K562 (cell line): ENCODE measurements at regions not wholly inside any gene's neighbourhood (a gene's known extent, or its start where the extent isn't known, plus 50 kb on each side); places are given as distances from the start of the nearest gene placed in this dataset.

Source experiments
- ATAC-seq: fragments of 200-7000 bp; cut with Tn5 transposase; 3 replicates; pipeline ENCODE4 v1.9.1; 2020; ENCODE audit warnings: moderate library complexity
- BruUV-seq: library from RNA; stranded (reverse); fragments of 400-500 nt; replicated peaks from 2 replicates; lab custom pipeline; 2021; lab: Mats Ljungman, UMichigan
- CTCF ChIA-PET: fragments of 300-600 bp; formaldehyde crosslinking; extraction: SDS; loops from one replicate; lab custom pipeline; 2021; ENCODE audit warnings: low intra/inter-chr PET ratio; lab: Yijun Ruan, JAX
- POLR2A ChIA-PET: fragments of 300-600, 350-650 bp; sonication (Branson Sonifier 250); formaldehyde crosslinking; extraction: SDS; loops from one replicate; lab custom pipeline; 2021; ENCODE audit warnings: antibody characterized with exemption, inconsistent platforms; lab: Yijun Ruan, JAX
- DNase-seq, 4 experiments: peaks; one replicate each; pipeline versions ENCODE4 v3.0.0 to v3.0.0-alpha.2; 2011 to 2018; ENCODE audit warnings: low spot score in 3 of 4, mixed read lengths in 3 of 4; ENCODE audit errors: extremely low read depth in 1 of 4
- FAIRE-seq: peaks from 2 replicates; lab custom pipeline; 2011; peaks lifted over from hg19 to GRCh38; lab: Jason Lieb, UNC
- H2AFZ ChIP-seq: 2 replicates; pipeline ENCODE4 v1.6.0; 2011; ENCODE audit warnings: low read depth, low read length, control low read depth, inconsistent platforms
- H3K27ac ChIP-seq: fragments of 200-600 bp; 3 replicates; pipeline ENCODE4 v1.8.0; 2011; ENCODE audit warnings: low read depth, mild to moderate bottlenecking, control low read depth, inconsistent platforms, low read length, moderate library complexity, mixed read lengths; ENCODE audit errors: extremely low read depth
- H3K27me3 ChIP-seq, 2 experiments: fragments of 300-600 bp in 1 of 2; 2 replicates in 1 of 2; 3 replicates in 1 of 2; pipeline versions ENCODE4 v1.6.0 to v1.8.0; 2011; ENCODE audit warnings: inconsistent platforms in 2 of 2, low read length in 2 of 2, mild to moderate bottlenecking in 1 of 2, mixed read lengths in 1 of 2, moderate library complexity in 1 of 2; ENCODE audit not compliant: control insufficient read depth in 2 of 2, insufficient read depth in 2 of 2
- H3K36me3 ChIP-seq: fragments of 300-600 bp; 3 replicates; pipeline ENCODE4 v1.8.0; 2011; ENCODE audit warnings: mild to moderate bottlenecking, low read length, inconsistent platforms; ENCODE audit not compliant: control insufficient read depth, insufficient read depth
- H3K4me1 ChIP-seq, 2 experiments: fragments of 200-600 bp in 1 of 2; replicated peaks in 1 of 2; 2 replicates in 1 of 2; 3 replicates in 1 of 2; pipeline versions ENCODE4 v1.5.1 to v1.8.0; 2011; ENCODE audit warnings: inconsistent platforms in 2 of 2, low read length in 2 of 2, mild to moderate bottlenecking in 1 of 2, mixed read lengths in 1 of 2, moderate library complexity in 1 of 2; ENCODE audit not compliant: control insufficient read depth in 2 of 2, insufficient read depth in 2 of 2
- H3K4me2 ChIP-seq: 2 replicates; pipeline ENCODE4 v1.6.1; 2011; ENCODE audit warnings: low read length, control low read depth, inconsistent platforms, mixed read lengths; ENCODE audit not compliant: insufficient read depth
- H3K4me3 ChIP-seq: fragments of 200-600 bp; sonication (generic), shearing (Covaris generic); 2 replicates; pipeline ENCODE4 v1.5.1; 2016; ENCODE audit warnings: control low read depth, inconsistent platforms
- H3K79me2 ChIP-seq: fragments of 200-600 bp; 3 replicates; pipeline ENCODE4 v1.8.0; 2011; ENCODE audit warnings: low read length, inconsistent platforms; ENCODE audit not compliant: control insufficient read depth, insufficient read depth
- H3K9ac ChIP-seq, 2 experiments: 2 replicates each; pipeline versions ENCODE4 v1.6.0 to v1.6.1; 2011; ENCODE audit warnings: low read depth in 2 of 2, low read length in 2 of 2, control low read depth in 1 of 2, inconsistent platforms in 1 of 2, mild to moderate bottlenecking in 1 of 2, mixed read lengths in 1 of 2; ENCODE audit not compliant: insufficient read depth in 1 of 2
- H3K9me1 ChIP-seq: one replicate; pipeline ENCODE4 v1.6.0; 2011; ENCODE audit warnings: inconsistent platforms, mild to moderate bottlenecking, low read length, moderate library complexity; ENCODE audit not compliant: control insufficient read depth, insufficient read depth
- H3K9me3 ChIP-seq: replicated peaks from 2 replicates; pipeline ENCODE4 v1.5.1; 2011; ENCODE audit warnings: low read depth, low read length, inconsistent platforms; ENCODE audit not compliant: control insufficient read depth, insufficient read depth
- H4K20me1 ChIP-seq: replicated peaks from 2 replicates; pipeline ENCODE4 v1.6.1; 2011; ENCODE audit warnings: low read length, inconsistent platforms, mixed read lengths; ENCODE audit not compliant: control insufficient read depth, insufficient read depth
- CREB3L1 ChIP-seq: fragments of 450-650 bp; IDR thresholded peaks from 2 replicates; pipeline ENCODE4 v1.6.1; 2014; ENCODE audit warnings: low read depth, mild to moderate bottlenecking, moderate library complexity, borderline replicate concordance
- CREBBP ChIP-seq: IDR thresholded peaks from one replicate; pipeline ENCODE4 v1.6.1; 2012; ENCODE audit warnings: low read depth, mild to moderate bottlenecking, control low read depth, inconsistent platforms, low read length
- HDGF ChIP-seq: fragments of 450-650 bp; IDR thresholded peaks from 2 replicates; pipeline ENCODE4 v1.6.1; 2016
- HNRNPLL ChIP-seq: fragments of 200-400 bp; formaldehyde crosslinking; IDR thresholded peaks from 2 replicates; pipeline ENCODE4 v1.6.1; 2017; ENCODE audit warnings: low read length, low read depth, mild to moderate bottlenecking; ENCODE audit not compliant: poor library complexity, severe bottlenecking
- KAT8 ChIP-seq: fragments of 450-650 bp; IDR thresholded peaks from 2 replicates; pipeline ENCODE4 v1.6.1; 2016; ENCODE audit warnings: low read depth, mild to moderate bottlenecking
- MTA2 ChIP-seq: fragments of 450-650 bp; IDR thresholded peaks from 2 replicates; pipeline ENCODE4 v1.6.1; 2016; ENCODE audit warnings: low read depth
- OTX1 ChIP-seq: fragments of 450-650 bp; formaldehyde crosslinking; IDR thresholded peaks from 2 replicates; pipeline ENCODE4 v1.4.0; 2022; ENCODE audit warnings: mild to moderate bottlenecking
- POLR2G ChIP-seq: fragments of 200-400 bp; formaldehyde crosslinking; IDR thresholded peaks from 2 replicates; pipeline ENCODE4 v1.6.1; 2017; ENCODE audit warnings: low read depth, mild to moderate bottlenecking, antibody characterized with exemption, low read length, moderate library complexity
- RBM15 ChIP-seq: fragments of 200-400 bp; formaldehyde crosslinking; IDR thresholded peaks from 2 replicates; pipeline ENCODE4 v1.6.1; 2018; ENCODE audit warnings: mild to moderate bottlenecking, low read length, moderate library complexity; ENCODE audit not compliant: insufficient read depth
- RHOXF2B ChIP-seq: fragments of 250-450 bp; sonication (Bioruptor Pico); conservative IDR thresholded peaks from 2 replicates; pipeline ENCODE4 v1.5.1; 2021
- SMAD4 ChIP-seq: fragments of 250-450 bp; sonication (Bioruptor Pico); conservative IDR thresholded peaks from 2 replicates; pipeline ENCODE4 v1.8.0; 2021; ENCODE audit warnings: inconsistent platforms, mild to moderate bottlenecking, moderate library complexity
- TBL1XR1 ChIP-seq, 2 experiments: IDR thresholded peaks; 2 replicates each; pipeline ENCODE4 v1.6.1; 2012; ENCODE audit warnings: improper control_type of control experiment in 2 of 2, low read length in 2 of 2, mild to moderate bottlenecking in 1 of 2
- WGBS: fragments of 100-300 bp; shearing (Covaris generic); methylation state at CpG from one replicate; pipeline ENCODE4 v1.1.6; 2016; ENCODE audit warnings: low coverage, mixed read lengths; ENCODE audit not compliant: insufficient coverage; ENCODE audit errors: missing lambda C conversion rate; 5-methylcytosine and 5-hydroxymethylcytosine counted together
- in situ Hi-C: fragments of 300-500 bp; cut with MboI; formaldehyde crosslinking; loops from 4 replicates; pipeline ENCODE4 v1.15.0; 2018; ENCODE audit warnings: inconsistent platforms, mixed read lengths
- intact Hi-C: fragments of 100-400 bp; cut with micrococcal nuclease; formaldehyde crosslinking; loops from 2 replicates; pipeline ENCODE4 v1.14.2; 2022
- TF ChIP-seq, protein P1 (sequence below): fragments of 200-800 bp; sonication (Bioruptor generic); IDR thresholded peaks from 2 replicates; pipeline ENCODE4 v1.6.1; 2016; ENCODE audit warnings: missing genetic modification characterization, missing compliant biosample characterization

DNA sequence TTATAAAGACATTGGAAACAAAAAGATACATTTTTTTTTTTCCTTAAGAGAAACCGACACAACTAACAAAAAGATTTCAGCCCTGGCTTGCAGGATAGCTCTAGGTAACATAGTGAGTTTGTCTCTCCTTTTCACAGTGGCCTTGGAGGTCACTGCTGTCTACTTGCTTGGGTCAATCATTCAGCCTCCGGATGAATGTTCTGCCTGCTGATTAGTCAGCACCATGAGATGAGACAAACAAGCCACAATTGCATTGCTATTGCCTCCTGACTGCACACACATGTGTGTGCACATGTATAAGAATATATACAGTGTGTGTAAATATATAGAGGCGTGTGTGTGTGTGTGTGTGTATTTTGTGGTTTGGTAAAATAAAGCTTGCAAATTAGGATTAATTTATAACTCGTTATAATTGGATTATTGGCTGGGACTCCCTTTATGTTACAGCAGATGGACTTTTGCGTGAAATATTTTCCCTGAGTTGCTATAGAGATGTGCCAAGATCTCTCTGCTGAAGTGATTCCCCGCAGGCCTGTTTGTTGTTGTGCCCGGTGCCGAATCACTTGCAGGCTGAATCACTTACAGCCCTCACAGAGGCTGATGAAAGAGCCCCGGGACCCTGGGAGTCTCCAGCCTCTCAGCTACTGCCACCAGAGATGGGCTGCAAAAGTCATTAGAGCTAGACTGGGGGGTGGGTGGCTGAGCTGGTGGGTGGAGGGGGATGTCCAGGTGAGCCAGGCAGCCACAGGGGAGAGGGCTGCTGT is 161.2 kb downstream of the FGF18 start:
- no peak for DNase-seq
- 0% methylated on average over 9 of the region's 9 CpGs for WGBS
- in situ Hi-C loops: no loop called here
- TF ChIP-seq TBL1XR1 (IDR thresholded peaks at IDR 0.05; ENCODE audit: low read length in 2 of 2) (no peak), SMAD4 (no peak), OTX1 (CRISPR knock-in tag) (no peak), CREB3L1 (no peak), HNRNPLL (no peak), MTA2 (no peak), POLR2G (no peak), HDGF (no peak), RBM15 (no peak), CREBBP (no peak), RHOXF2B (CRISPR knock-in tag) (no peak), KAT8 (no peak)
- TF ChIP-seq, protein P1, sequence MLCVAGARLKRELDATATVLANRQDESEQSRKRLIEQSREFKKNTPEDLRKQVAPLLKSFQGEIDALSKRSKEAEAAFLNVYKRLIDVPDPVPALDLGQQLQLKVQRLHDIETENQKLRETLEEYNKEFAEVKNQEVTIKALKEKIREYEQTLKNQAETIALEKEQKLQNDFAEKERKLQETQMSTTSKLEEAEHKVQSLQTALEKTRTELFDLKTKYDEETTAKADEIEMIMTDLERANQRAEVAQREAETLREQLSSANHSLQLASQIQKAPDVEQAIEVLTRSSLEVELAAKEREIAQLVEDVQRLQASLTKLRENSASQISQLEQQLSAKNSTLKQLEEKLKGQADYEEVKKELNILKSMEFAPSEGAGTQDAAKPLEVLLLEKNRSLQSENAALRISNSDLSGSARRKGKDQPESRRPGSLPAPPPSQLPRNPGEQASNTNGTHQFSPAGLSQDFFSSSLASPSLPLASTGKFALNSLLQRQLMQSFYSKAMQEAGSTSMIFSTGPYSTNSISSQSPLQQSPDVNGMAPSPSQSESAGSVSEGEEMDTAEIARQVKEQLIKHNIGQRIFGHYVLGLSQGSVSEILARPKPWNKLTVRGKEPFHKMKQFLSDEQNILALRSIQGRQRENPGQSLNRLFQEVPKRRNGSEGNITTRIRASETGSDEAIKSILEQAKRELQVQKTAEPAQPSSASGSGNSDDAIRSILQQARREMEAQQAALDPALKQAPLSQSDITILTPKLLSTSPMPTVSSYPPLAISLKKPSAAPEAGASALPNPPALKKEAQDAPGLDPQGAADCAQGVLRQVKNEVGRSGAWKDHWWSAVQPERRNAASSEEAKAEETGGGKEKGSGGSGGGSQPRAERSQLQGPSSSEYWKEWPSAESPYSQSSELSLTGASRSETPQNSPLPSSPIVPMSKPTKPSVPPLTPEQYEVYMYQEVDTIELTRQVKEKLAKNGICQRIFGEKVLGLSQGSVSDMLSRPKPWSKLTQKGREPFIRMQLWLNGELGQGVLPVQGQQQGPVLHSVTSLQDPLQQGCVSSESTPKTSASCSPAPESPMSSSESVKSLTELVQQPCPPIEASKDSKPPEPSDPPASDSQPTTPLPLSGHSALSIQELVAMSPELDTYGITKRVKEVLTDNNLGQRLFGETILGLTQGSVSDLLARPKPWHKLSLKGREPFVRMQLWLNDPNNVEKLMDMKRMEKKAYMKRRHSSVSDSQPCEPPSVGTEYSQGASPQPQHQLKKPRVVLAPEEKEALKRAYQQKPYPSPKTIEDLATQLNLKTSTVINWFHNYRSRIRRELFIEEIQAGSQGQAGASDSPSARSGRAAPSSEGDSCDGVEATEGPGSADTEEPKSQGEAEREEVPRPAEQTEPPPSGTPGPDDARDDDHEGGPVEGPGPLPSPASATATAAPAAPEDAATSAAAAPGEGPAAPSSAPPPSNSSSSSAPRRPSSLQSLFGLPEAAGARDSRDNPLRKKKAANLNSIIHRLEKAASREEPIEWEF (CRISPR knock-in tag): no peak
- TF ChIP-seq, all 486 proteins: peak for 0
- H3K9me3 ChIP-seq: no peaks in the 10 kb centered on the region
- 0 out of 2 replicates have a peak, but pooled peaks cover 5% of the 10 kb centered on the region for H4K20me1 ChIP-seq
- FAIRE-seq (no peak), ATAC-seq (no peak)
- H3K36me3 ChIP-seq: no peaks in the 10 kb centered on the region
- intact Hi-C loops: no loop called here
- H3K79me2 ChIP-seq: no peaks in the 10 kb centered on the region
- H3K4me1 ChIP-seq: no peaks in the 10 kb centered on the region
- no peak overlapping the region for H3K9ac ChIP-seq
- no TSS peak for BruUV-seq
- CTCF ChIA-PET: no interaction called here
- no peak overlapping the region for H2AFZ ChIP-seq
- peaks cover 14 to 45% of the 10 kb centered on the region in 2 experiments; a peak in 3 of 5 replicates for H3K27me3 ChIP-seq
- POLR2A ChIA-PET: no interaction called here
- H3K9me1 ChIP-seq: no peaks in the 10 kb centered on the region
- no peak overlapping the region for H3K27ac ChIP-seq
- no peak overlapping the region for H3K4me3 ChIP-seq
- H3K4me2 ChIP-seq: no peak overlapping the region
